GM12875 (cell line): ENCODE measurements at regions not wholly inside any gene's neighbourhood (a gene's known extent, or its start where the extent isn't known, plus 50 kb on each side); places are given as distances from the start of the nearest gene placed in this dataset.

Experiments
- H3K4me3 ChIP-seq: one replicate; pipeline ENCODE4 v1.5.1; 2011; ENCODE audit warnings: low read depth, low read length, control low read depth
- CTCF ChIP-seq: IDR thresholded peaks from 2 replicates; pipeline ENCODE4 v1.5.1; 2011; ENCODE audit warnings: low read depth, mild to moderate bottlenecking, control low read depth, inconsistent platforms, low read length, moderate library complexity, borderline replicate concordance; ENCODE audit not compliant: insufficient read depth

GRCh38 chr14:89007906-89008305 is 183.5 kb downstream of the TTC8 start:
- no peak for TF ChIP-seq CTCF
- no peak overlapping the region for H3K4me3 ChIP-seq

- TF ChIP-seq CTCF, result no peak
These were observed 187.2 kb downstream of the TTC8 start for GRCh38 chr14:89011355-89012281.

GRCh38 chr14:89012282-89013097 is 188.0 kb downstream of the TTC8 start:
- TF ChIP-seq CTCF, result no peak
- H3K4me3 ChIP-seq, result no peak overlapping the region

More at GRCh38 chr14:89011355-89012281, 187.2 kb downstream of the TTC8 start:
- no peak overlapping the region for H3K4me3 ChIP-seq

GRCh38 chr14:89013098-89013504 is 188.7 kb downstream of the TTC8 start:
- H3K4me3 ChIP-seq, result no peak overlapping the region
- TF ChIP-seq CTCF, result no peak

GRCh38 chr14:89013698-89014568 is 189.5 kb downstream of the TTC8 start:
- no peak overlapping the region for H3K4me3 ChIP-seq
- TF ChIP-seq CTCF, result no peak

GRCh38 chr14:89014569-89014850 is 190.1 kb downstream of the TTC8 start:
- no peak for TF ChIP-seq CTCF
- no peak overlapping the region for H3K4me3 ChIP-seq
